Mesenchymal stem cell (in vitro differentiated cells and primary cell): ENCODE measurements at regions not wholly inside any gene's neighbourhood (a gene's known extent, or its start where the extent isn't known, plus 50 kb on each side); places are given as distances from the start of the nearest gene placed in this dataset.

Source experiments
- DNase-seq: peaks from one replicate; pipeline ENCODE4 v3.0.0-alpha.2; 2013
- H2AFZ ChIP-seq: one replicate; pipeline ENCODE4 v1.6.1; 2013; ENCODE audit warnings: low read depth, mild to moderate bottlenecking, control low read depth, inconsistent platforms, low read length, moderate library complexity
- H2AK5ac ChIP-seq: 2 replicates; pipeline ENCODE4 v1.6.1; 2013; ENCODE audit warnings: low read length, moderate library complexity, mild to moderate bottlenecking, inconsistent platforms; ENCODE audit not compliant: severe bottlenecking
- H2BK120ac ChIP-seq: one replicate; pipeline ENCODE4 v1.6.1; 2013; ENCODE audit warnings: low read depth, mild to moderate bottlenecking, inconsistent platforms, low read length, moderate library complexity
- H2BK12ac ChIP-seq, 2 experiments: one replicate each; pipeline ENCODE4 v1.6.1; 2013; ENCODE audit warnings: inconsistent platforms in 2 of 2, low read length in 2 of 2, mild to moderate bottlenecking in 2 of 2, moderate library complexity in 2 of 2, control low read depth in 1 of 2
- H2BK15ac ChIP-seq: one replicate; pipeline ENCODE4 v1.6.1; 2013; ENCODE audit warnings: mild to moderate bottlenecking, low read depth, inconsistent platforms; ENCODE audit not compliant: poor library complexity, severe bottlenecking
- H2BK5ac ChIP-seq: 2 replicates; pipeline ENCODE4 v1.6.1; 2013; ENCODE audit warnings: low read depth, mild to moderate bottlenecking, low read length, control low read depth, inconsistent platforms; ENCODE audit not compliant: poor library complexity, severe bottlenecking
- H3K14ac ChIP-seq, 2 experiments: one replicate each; pipeline ENCODE4 v1.6.1; 2013; ENCODE audit warnings: inconsistent platforms in 2 of 2, low read length in 2 of 2, control low read depth in 1 of 2, mild to moderate bottlenecking in 1 of 2, moderate library complexity in 1 of 2
- H3K18ac ChIP-seq, 2 experiments: one replicate each; pipeline ENCODE4 v1.6.1; 2013; ENCODE audit warnings: inconsistent platforms in 2 of 2, low read length in 2 of 2, control low read depth in 1 of 2, low read depth in 1 of 2, mild to moderate bottlenecking in 1 of 2
- H3K23ac ChIP-seq, 2 experiments: one replicate each; pipeline ENCODE4 v1.6.1; 2013; ENCODE audit warnings: inconsistent platforms in 2 of 2, low read length in 2 of 2, mild to moderate bottlenecking in 2 of 2, moderate library complexity in 2 of 2, control low read depth in 1 of 2
- H3K27ac ChIP-seq: 2 replicates; pipeline ENCODE4 v1.5.1; 2013; ENCODE audit warnings: mild to moderate bottlenecking, moderate library complexity, low read length, control low read depth, inconsistent platforms; ENCODE audit not compliant: poor library complexity, severe bottlenecking
- H3K27me3 ChIP-seq, 2 experiments: 2 replicates each; pipeline versions ENCODE4 v1.6.1 to v1.7.0; 2013; ENCODE audit warnings: low read length in 2 of 2, mild to moderate bottlenecking in 2 of 2, moderate library complexity in 2 of 2, control low read depth in 1 of 2, inconsistent platforms in 1 of 2; ENCODE audit not compliant: control insufficient read depth in 1 of 2, insufficient read depth in 1 of 2
- H3K36me3 ChIP-seq, 2 experiments: 2 replicates each; pipeline versions ENCODE4 v1.6.1 to v1.7.0; 2013; ENCODE audit warnings: low read length in 2 of 2, control low read depth in 1 of 2, inconsistent platforms in 1 of 2, low read depth in 1 of 2, mild to moderate bottlenecking in 1 of 2; ENCODE audit not compliant: insufficient read depth in 2 of 2, control insufficient read depth in 1 of 2
- H3K4ac ChIP-seq, 2 experiments: one replicate each; pipeline ENCODE4 v1.6.1; 2013; ENCODE audit warnings: inconsistent platforms in 2 of 2, low read length in 2 of 2, mild to moderate bottlenecking in 2 of 2, moderate library complexity in 2 of 2, control low read depth in 1 of 2, low read depth in 1 of 2
- H3K4me1 ChIP-seq: 2 replicates; pipeline ENCODE4 v1.6.1; 2013; ENCODE audit warnings: low read depth, low read length, control low read depth; ENCODE audit not compliant: control insufficient read depth, insufficient read depth
- H3K4me2 ChIP-seq: 2 replicates; pipeline ENCODE4 v1.6.1; 2013; ENCODE audit warnings: low read length, mild to moderate bottlenecking, inconsistent platforms; ENCODE audit not compliant: poor library complexity, severe bottlenecking
- H3K4me3 ChIP-seq, 2 experiments: 2 replicates each; pipeline versions ENCODE4 v1.5.1 to v1.7.0; 2013; ENCODE audit warnings: low read length in 2 of 2, mild to moderate bottlenecking in 2 of 2, control low read depth in 1 of 2, low read depth in 1 of 2; ENCODE audit not compliant: insufficient read depth in 1 of 2
- H3K79me1 ChIP-seq: replicated peaks from 2 replicates; pipeline ENCODE4 v1.6.1; 2013; ENCODE audit warnings: mild to moderate bottlenecking, control low read depth, low read length, inconsistent platforms; ENCODE audit not compliant: poor library complexity, severe bottlenecking
- H3K9ac ChIP-seq: 2 replicates; pipeline ENCODE4 v1.7.0; 2013; ENCODE audit warnings: mild to moderate bottlenecking, low read length, moderate library complexity
- H3K9me3 ChIP-seq: 2 replicates; pipeline ENCODE4 v1.7.0; 2013; ENCODE audit warnings: mild to moderate bottlenecking, low read length; ENCODE audit not compliant: control insufficient read depth
- H4K8ac ChIP-seq: one replicate; pipeline ENCODE4 v1.6.1; 2013; ENCODE audit warnings: inconsistent platforms, mild to moderate bottlenecking, low read length, moderate library complexity
- H4K91ac ChIP-seq: one replicate; pipeline ENCODE4 v1.6.1; 2013; ENCODE audit warnings: mild to moderate bottlenecking, low read length, inconsistent platforms
- WGBS: methylation state at CpG from one replicate; pipeline ENCODE4 v1.1.7; 2013; ENCODE audit warnings: mixed read lengths; 5-methylcytosine and 5-hydroxymethylcytosine counted together

DNA sequence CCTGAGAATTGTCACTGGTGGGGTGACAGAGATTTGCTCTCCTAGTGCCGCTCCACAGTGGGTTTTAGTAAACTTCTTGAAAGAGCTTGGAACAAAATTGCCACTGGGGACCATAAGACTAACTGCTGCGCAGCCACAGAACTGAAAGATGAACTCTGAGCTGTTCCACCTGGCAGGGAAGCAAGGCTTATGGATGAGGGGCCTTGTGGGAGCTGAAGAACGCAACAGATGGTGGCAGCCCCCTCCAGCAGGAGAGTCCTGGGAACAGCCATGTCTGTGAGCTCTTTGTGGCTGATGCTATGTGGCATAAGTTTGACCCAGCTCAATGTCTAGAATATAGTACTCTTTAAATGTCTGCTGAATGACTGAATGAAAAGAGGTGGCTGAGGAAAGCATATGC is 66.8 kb upstream of the C2CD4B start:
- no peak overlapping the region for H2BK12ac ChIP-seq
- no peak overlapping the region for H2BK15ac ChIP-seq
- no peaks in the 10 kb centered on the region for H3K36me3 ChIP-seq
- H2AFZ ChIP-seq, result no peak overlapping the region
- peaks cover 18 to 27% of the 10 kb centered on the region in 2 experiments for H3K27me3 ChIP-seq
- H3K4ac ChIP-seq, result no peak overlapping the region
- no peak overlapping the region for H3K4me2 ChIP-seq
- H4K91ac ChIP-seq, result no peak overlapping the region
- no peak overlapping the region for H3K4me3 ChIP-seq
- no peak overlapping the region for H4K8ac ChIP-seq
- H2BK5ac ChIP-seq, result no peak overlapping the region
- H3K4me1 ChIP-seq, result no peaks in the 10 kb centered on the region
- H3K14ac ChIP-seq, result no peak overlapping the region
- H3K9me3 ChIP-seq, result peaks cover 8% of the 10 kb centered on the region
- H3K18ac ChIP-seq, result no peak overlapping the region
- no peaks in the 10 kb centered on the region for H3K79me1 ChIP-seq
- WGBS, result 41% methylated on average over 3 of the region's 3 CpGs
- no peak overlapping the region for H2BK120ac ChIP-seq
- no peak overlapping the region for H2AK5ac ChIP-seq
- no peak overlapping the region for H3K27ac ChIP-seq
- DNase-seq, result no peak
- H3K9ac ChIP-seq, result no peak overlapping the region
- no peak overlapping the region for H3K23ac ChIP-seq

- Histone ChIP-seq H2AFZ (no peak overlapping the region), H2BK15ac (no peak overlapping the region), H3K14ac (no peak overlapping the region), H2AK5ac (no peak overlapping the region), H2BK12ac (no peak overlapping the region), H3K4me1 (no peaks in the 10 kb centered on the region), H4K8ac (no peak overlapping the region), H3K18ac (no peak overlapping the region), H3K9me3 (peaks cover 15% of the 10 kb centered on the region), H2BK120ac (no peak overlapping the region), H3K27ac (no peak overlapping the region), H2BK5ac (no peak overlapping the region), H4K91ac (no peak overlapping the region), H3K4me3 (no peak overlapping the region), H3K36me3 (no peaks in the 10 kb centered on the region), H3K4me2 (no peak overlapping the region), H3K79me1 (no peaks in the 10 kb centered on the region), H3K27me3 (peaks cover 3 to 10% of the 10 kb centered on the region in 2 experiments), H3K23ac (no peak overlapping the region), H3K9ac (no peak overlapping the region), H3K4ac (no peak overlapping the region)
- DNase-seq, result no peak
- WGBS, result 91% methylated on average over 5 of the region's 5 CpGs
These were observed 75.3 kb upstream of the C2CD4B start for GRCh38 chr15:62240121-62241096.

- H2BK12ac ChIP-seq, result no peak overlapping the region
- H3K23ac ChIP-seq, result no peak overlapping the region
- H3K36me3 ChIP-seq, result no peaks in the 10 kb centered on the region
- H2AFZ ChIP-seq, result no peak overlapping the region
- no peak overlapping the region for H3K9ac ChIP-seq
- peaks cover 15% of the 10 kb centered on the region for H3K9me3 ChIP-seq
- H2BK120ac ChIP-seq, result no peak overlapping the region
- no peak overlapping the region for H3K27ac ChIP-seq
- H2AK5ac ChIP-seq, result no peak overlapping the region
- H3K4ac ChIP-seq, result no peak overlapping the region
- H3K14ac ChIP-seq, result no peak overlapping the region
- H4K91ac ChIP-seq, result no peak overlapping the region
- no peak overlapping the region for H3K4me3 ChIP-seq
- H3K18ac ChIP-seq, result no peak overlapping the region
- H3K4me1 ChIP-seq, result no peaks in the 10 kb centered on the region
- no peak overlapping the region for H2BK5ac ChIP-seq
- WGBS, result 61% methylated on average over 5 of the region's 5 CpGs
- peak; percentile 16 for DNase-seq
- H3K4me2 ChIP-seq, result no peak overlapping the region
- H4K8ac ChIP-seq, result no peak overlapping the region
- no peaks in the 10 kb centered on the region for H3K79me1 ChIP-seq
- peaks cover 2 to 15% of the 10 kb centered on the region in 2 experiments for H3K27me3 ChIP-seq
- H2BK15ac ChIP-seq, result no peak overlapping the region
These were observed 76.2 kb upstream of the C2CD4B start for GRCh38 chr15:62241135-62241770.

- Histone ChIP-seq H3K4me1 (no peaks in the 10 kb centered on the region), H3K4me3 (no peak overlapping the region), H3K27ac (no peak overlapping the region), H2AK5ac (no peak overlapping the region), H2BK120ac (no peak overlapping the region), H3K9ac (no peak overlapping the region), H2BK5ac (no peak overlapping the region), H3K4ac (no peak overlapping the region), H4K8ac (no peak overlapping the region), H3K36me3 (no peaks in the 10 kb centered on the region), H3K9me3 (peaks cover 13% of the 10 kb centered on the region), H2BK15ac (no peak overlapping the region), H3K4me2 (no peak overlapping the region), H2AFZ (no peak overlapping the region), H3K18ac (no peak overlapping the region), H4K91ac (no peak overlapping the region), H3K27me3 (peaks cover 0 to 23% of the 10 kb centered on the region in 2 experiments), H2BK12ac (no peak overlapping the region), H3K23ac (no peak overlapping the region), H3K79me1 (no peaks in the 10 kb centered on the region), H3K14ac (no peak overlapping the region)
- 77% methylated on average over 7 of the region's 7 CpGs for WGBS
- no peak for DNase-seq
These were observed 77.9 kb upstream of the C2CD4B start for GRCh38 chr15:62242999-62243398.
